ENCODE measurements at regions not wholly inside any gene's neighbourhood (a gene's known extent, or its start where the extent isn't known, plus 50 kb on each side); places are given as distances from the start of the nearest gene placed in this dataset.

- DNase-seq: no peak
Measured at GRCh38 chr10:21195252-21195651, 298.1 kb upstream of the NEBL start.

GRCh38 chr10:21194510-21194993, 297.4 kb upstream of the NEBL start:
- no peak for DNase-seq

- no peak for DNase-seq
Measured at GRCh38 chr10:21193196-21193595, 296.1 kb upstream of the NEBL start.

GRCh38 chr10:21191512-21191911, 294.4 kb upstream of the NEBL start:
- DNase-seq: peak; percentile 14

GRCh38 chr10:21184984-21185383, 287.9 kb upstream of the NEBL start:
- DNase-seq: no peak

GRCh38 chr10:21184216-21184615, 287.1 kb upstream of the NEBL start:
- DNase-seq: no peak

- no peak for DNase-seq
Measured at GRCh38 chr10:21183025-21183424, 285.9 kb upstream of the NEBL start.

GRCh38 chr10:21181451-21181850, 284.3 kb upstream of the NEBL start:
- DNase-seq: no peak

- DNase-seq: no peak
Measured at GRCh38 chr10:21180604-21181003, 283.5 kb upstream of the NEBL start.

- DNase-seq: no peak
Measured at GRCh38 chr10:21176934-21177480, 279.9 kb upstream of the NEBL start.

GRCh38 chr10:21175797-21176196, 278.7 kb upstream of the NEBL start:
- no peak for DNase-seq

GRCh38 chr10:21174715-21175495, 277.8 kb upstream of the NEBL start:
- no peak for DNase-seq

GRCh38 chr10:21173802-21174714, 276.9 kb upstream of the NEBL start:
- peak; percentile 19 for DNase-seq

GRCh38 chr10:21172930-21173801, 276.1 kb upstream of the NEBL start:
- DNase-seq: no peak

GRCh38 chr10:21172542-21172929, 275.4 kb upstream of the NEBL start:
- DNase-seq: no peak

GRCh38 chr10:21171936-21172541, 274.9 kb upstream of the NEBL start:
- DNase-seq: no peak

GRCh38 chr10:21171197-21171935, 274.3 kb upstream of the NEBL start:
- DNase-seq: no peak

GRCh38 chr10:21170216-21170615, 273.1 kb upstream of the NEBL start:
- no peak for DNase-seq

GRCh38 chr10:21169271-21169670, 272.2 kb upstream of the NEBL start:
- no peak for DNase-seq

GRCh38 chr10:21167288-21168010, 270.3 kb upstream of the NEBL start:
- no peak for DNase-seq
